Mucosa of descending colon (tissue), 3 donors: ENCODE measurements at regions not wholly inside any gene's neighbourhood (a gene's known extent, or its start where the extent isn't known, plus 50 kb on each side); places are given as distances from the start of the nearest gene placed in this dataset.
"Not testable (repeated sequence)": the region's sequence is repeated elsewhere in the genome, so short reads cannot be mapped to it uniquely, and the experiment has no call there.

Experiments used
- ATAC-seq: fragments of 200-7000 bp; cut with Tn5 transposase; one replicate; pipeline ENCODE4 v1.9.1; 2020; ENCODE audit warnings: mild to moderate bottlenecking, moderate library complexity
- DNase-seq, 3 donors: peaks; one replicate each; pipeline ENCODE4 v3.0.0-alpha.2; 2020
- H3K36me3 ChIP-seq: fragments of 200-600 bp; one replicate; pipeline ENCODE4 v1.8.0; 2021; ENCODE audit warnings: low read depth, mild to moderate bottlenecking
- H3K4me1 ChIP-seq: fragments of 200-600 bp; one replicate; pipeline ENCODE4 v1.8.0; 2021; ENCODE audit warnings: low read depth, mild to moderate bottlenecking
- H3K4me3 ChIP-seq: fragments of 200-600 bp; one replicate; pipeline ENCODE4 v1.8.0; 2021; ENCODE audit warnings: mild to moderate bottlenecking
- H3K9me3 ChIP-seq: fragments of 200-600 bp; one replicate; pipeline ENCODE4 v1.8.0; 2021; ENCODE audit warnings: mild to moderate bottlenecking
- intact Hi-C, 2 donors: fragments of 100-400 bp; cut with DNase I in 1 of 2; cut with micrococcal nuclease in 1 of 2; formaldehyde crosslinking; loops; one replicate each; pipeline versions ENCODE4 v1.11.0 to v1.11.1; 2022; cut with DNase I, micrococcal nuclease
- donor health status: DM: no; HTN: no; CAD: no; lungs with moderate emphysema.
- donor health status: DM: no; HTN: no; CAD: no.
- donor health status: DM: no; HTN: yes; CAD: no.

DNA sequence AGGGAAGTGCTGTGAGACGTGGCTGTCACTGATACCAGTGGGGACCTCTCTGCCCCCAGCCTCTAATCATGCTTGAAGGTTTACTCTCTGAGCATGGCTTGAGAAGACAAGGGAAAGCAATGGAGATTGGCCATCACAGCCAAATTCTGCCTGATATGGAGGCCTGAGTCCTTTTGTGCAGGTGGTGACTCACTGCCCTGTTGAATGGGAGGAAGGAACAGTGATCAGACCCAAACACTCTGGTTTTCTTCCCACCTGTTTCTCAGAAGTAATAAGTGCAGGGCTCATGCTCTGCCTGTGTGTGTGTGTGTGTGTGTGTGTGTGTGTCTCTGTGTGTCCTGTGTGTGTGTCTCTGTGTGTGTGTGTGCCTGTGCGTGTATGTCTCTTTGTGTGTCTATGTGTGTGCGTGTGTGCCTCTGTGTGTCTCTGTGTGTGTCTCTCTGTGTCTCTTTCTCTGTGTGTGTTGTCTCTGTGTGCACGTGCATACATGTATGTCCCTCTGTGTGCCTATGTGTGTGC is 240.6 kb upstream of the PLGLB1 start:
- H3K9me3 ChIP-seq, H3K36me3 ChIP-seq, H3K4me1 ChIP-seq, DNase-seq, H3K4me3 ChIP-seq, ATAC-seq, intact Hi-C loops: not testable (repeated sequence)

DNA sequence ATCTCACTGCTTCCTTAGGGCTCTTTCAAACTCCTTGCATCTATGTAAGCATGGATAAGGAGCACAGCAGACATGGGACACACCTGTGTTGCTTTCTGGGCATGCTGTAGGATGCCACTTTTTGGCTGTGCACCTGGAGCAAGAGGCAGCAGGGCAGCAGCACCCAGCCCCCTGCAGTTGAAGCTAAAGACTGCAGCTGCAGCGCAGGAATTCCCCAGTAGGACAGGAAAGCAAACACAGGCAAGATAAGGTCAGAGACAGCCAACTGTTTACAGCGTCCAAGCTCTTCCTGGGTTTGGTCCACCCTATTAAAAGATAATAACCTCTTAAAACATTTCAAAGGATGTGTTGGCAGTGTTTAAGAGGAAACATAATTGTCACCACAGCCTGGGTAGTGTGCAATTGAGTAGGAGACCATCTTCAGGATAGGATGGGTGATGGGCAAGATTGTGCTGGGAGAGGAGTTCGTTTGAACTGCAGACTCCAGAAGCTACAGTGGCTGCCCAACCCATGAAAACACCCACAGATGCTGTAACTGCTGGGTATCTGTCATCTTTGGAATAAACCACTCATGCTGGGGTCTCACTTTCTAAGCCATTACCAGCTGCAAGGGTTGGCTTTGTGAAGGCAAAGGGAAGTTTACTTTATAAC is 242.3 kb upstream of the PLGLB1 start:
- intact Hi-C loops, H3K36me3 ChIP-seq, H3K4me3 ChIP-seq, H3K9me3 ChIP-seq, H3K4me1 ChIP-seq, DNase-seq: not testable (repeated sequence)
- ATAC-seq: peak; percentile 74

DNA sequence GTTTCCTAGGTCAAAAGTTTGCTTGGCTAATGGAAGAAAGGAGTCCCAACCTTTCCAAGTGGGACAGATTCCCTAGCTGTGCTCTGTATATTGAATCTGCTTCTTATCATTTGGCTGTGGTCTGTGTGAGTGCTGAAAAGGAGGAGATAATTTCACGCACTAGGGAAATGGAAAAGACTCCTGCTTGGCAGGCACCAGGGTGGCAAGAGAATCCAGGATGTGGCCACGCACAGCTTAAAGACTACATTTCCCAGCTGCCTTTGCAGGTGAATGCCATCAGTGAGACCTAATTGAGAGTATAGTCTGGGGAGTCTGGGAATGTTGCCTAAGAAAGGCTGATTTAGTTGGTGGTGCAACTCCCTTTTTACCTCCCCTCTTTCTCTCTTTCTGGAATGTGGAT is 253.5 kb upstream of the PLGLB1 start:
- H3K4me3 ChIP-seq, intact Hi-C loops, ATAC-seq, DNase-seq, H3K4me1 ChIP-seq, H3K36me3 ChIP-seq, H3K9me3 ChIP-seq: not testable (repeated sequence)

DNA sequence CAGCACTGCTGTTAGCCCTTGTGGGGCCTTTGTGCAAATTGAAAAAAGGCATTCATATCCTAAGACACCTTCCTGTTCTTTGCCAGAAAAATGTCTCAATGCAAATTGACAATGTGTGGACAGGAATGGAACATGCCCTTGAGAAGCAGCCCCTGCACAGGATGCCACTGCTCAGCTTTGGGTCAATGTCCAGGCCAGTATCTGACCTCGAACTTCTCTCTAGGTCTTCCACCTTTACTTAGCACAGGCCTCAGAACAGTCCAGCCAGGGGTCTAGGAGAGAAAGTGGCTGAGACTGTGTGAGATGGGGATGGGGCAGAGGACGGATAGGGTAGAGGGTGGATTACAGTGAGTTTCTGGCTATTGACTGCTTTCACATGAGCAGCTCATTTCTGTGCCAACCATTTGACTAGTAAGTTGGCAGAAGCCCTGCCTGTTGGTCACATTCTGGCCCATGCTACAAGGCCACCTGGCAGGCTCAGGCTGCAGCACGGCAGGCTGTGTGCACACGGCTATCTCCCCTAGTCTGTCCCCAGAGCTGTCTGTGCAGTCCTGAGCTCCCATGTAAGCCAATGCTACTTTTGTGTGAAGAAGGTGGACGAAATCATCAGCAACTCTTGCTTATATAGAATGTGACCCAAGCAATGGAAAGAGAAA is 254.5 kb upstream of the PLGLB1 start:
- H3K9me3 ChIP-seq, H3K4me3 ChIP-seq, H3K4me1 ChIP-seq, DNase-seq, H3K36me3 ChIP-seq, intact Hi-C loops, ATAC-seq: not testable (repeated sequence)

DNA sequence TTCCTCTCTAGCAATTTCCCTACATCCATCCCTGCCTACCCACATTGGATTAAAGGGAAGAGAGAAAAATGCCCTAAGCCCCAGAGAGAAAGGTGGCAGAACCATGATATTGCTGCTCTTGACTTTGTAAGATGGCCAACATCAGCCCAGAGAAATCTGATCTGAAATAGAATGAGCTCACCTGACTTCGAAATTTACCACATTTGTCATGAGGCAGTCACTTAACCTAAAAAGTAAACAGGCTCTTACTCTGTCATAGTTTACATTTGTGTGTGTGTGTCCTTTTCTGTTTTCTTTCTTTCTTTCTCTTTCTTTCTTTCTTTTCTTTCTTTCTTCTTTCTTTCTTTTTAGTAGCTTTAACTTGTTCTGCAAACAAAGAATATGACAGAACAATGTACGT is 255.0 kb upstream of the PLGLB1 start:
- H3K36me3 ChIP-seq, H3K9me3 ChIP-seq, H3K4me1 ChIP-seq, H3K4me3 ChIP-seq, intact Hi-C loops, ATAC-seq, DNase-seq: not testable (repeated sequence)

DNA sequence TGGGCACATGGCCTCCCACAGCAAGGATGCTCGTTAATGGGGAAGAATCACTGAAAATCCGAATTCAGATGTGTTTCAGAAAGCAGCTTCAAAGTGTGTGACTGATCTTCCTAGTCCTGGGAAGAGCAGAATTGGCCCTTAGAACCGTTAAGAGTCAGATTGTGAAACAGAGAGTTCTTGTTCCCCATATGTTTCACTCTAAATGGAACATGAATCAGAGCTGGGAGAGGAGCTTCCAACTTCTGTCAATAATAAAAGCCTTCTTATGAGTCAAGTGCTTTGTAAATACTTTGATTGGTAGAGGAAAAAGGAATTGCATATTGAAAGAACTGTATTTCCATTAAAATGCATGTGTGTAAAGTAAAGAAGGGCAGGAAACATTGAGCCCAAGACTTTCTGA is 256.1 kb upstream of the PLGLB1 start:
- DNase-seq, ATAC-seq, intact Hi-C loops, H3K4me3 ChIP-seq, H3K36me3 ChIP-seq, H3K9me3 ChIP-seq, H3K4me1 ChIP-seq: not testable (repeated sequence)

DNA sequence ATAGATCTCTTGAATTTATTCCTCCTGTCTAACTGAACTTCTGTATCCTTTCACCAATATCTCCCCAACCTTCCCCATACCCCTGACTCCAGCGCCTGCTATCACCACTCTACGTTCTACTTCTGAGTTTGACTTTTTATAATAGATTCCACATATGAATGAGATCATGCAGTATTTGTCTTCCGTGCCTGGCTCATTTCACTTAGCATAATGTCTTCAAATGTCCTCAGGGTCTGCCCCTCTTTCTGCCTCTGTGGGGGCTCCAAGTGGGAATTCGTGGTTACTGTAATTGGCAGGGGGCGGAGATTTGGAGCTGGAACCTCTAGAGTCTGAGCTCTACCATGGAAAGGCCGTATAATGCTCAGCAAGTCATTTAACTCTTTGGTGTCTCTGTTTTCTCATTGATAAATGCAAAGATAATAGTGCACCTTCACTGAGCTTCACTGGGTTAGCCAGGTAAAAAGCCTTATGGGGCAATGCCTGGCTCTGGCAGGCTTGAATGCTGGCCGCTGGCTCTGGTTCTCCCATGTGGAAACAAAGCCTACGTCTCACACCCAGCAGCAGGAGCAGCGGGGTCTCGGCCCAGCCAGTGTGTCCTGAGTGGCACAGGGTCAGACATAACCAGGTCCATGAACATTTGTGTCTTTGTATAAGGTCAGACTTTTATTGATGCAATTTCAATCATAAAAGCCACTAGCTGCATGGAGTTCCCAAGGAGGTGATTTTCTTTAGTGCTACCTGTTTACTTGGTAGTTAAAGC is 259.1 kb upstream of the PLGLB1 start:
- ATAC-seq: peak; percentile 31
- H3K9me3 ChIP-seq, H3K4me1 ChIP-seq, H3K4me3 ChIP-seq, intact Hi-C loops, H3K36me3 ChIP-seq, DNase-seq: not testable (repeated sequence)

DNA sequence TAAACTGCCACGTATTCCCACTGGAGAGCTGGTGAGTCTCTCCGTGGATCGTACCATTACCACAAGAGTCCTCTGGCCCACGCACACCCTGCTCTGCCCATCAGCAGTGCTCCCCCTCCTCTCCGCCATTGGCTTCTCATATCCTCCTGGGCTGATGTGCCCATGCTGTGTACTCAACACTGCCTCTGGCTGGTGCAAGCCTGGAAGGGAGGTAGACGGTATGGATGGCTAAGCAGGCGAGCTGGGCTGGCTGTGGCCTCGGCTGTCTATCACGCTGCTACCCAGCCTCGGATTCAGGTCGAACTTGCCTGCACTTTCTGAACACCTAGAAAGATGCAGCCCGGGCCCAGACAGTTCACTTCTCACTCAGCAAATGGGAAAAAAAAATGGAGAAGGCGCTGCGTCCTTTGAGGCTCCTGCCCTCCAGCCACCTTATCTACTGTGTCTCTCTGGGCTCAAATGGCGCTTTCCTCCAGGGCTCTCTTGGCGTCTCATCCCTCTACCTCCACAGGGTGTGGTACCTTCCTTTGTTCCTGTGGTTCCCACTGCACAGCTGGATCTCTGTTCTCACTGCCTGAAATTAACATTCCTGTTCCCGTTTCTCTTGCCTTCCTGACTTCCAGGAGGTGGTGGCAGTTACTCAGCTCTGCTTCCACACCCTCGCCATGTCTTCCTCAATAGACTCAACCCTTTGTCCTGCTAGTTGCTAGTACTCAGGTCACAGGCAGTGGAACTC is 262.3 kb upstream of the PLGLB1 start:
- ATAC-seq, H3K4me1 ChIP-seq, DNase-seq, H3K9me3 ChIP-seq, intact Hi-C loops, H3K4me3 ChIP-seq, H3K36me3 ChIP-seq: not testable (repeated sequence)

DNA sequence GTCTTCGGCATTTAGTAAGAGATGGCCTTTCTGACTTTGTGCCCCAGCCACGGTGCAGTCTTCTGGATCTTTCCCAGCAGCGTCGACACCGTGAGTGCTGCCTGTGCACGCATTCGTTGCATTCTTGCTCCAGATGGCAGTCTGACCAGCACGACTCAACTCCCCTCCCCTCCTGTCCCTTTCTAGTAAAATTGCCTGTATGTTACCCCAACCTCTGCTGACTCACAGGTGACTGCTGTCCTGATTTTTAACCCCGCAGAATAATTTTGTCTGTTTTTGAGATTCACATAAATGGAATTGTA is 262.8 kb upstream of the PLGLB1 start:
- ATAC-seq, H3K36me3 ChIP-seq, H3K9me3 ChIP-seq, H3K4me1 ChIP-seq, intact Hi-C loops, H3K4me3 ChIP-seq, DNase-seq: not testable (repeated sequence)

DNA sequence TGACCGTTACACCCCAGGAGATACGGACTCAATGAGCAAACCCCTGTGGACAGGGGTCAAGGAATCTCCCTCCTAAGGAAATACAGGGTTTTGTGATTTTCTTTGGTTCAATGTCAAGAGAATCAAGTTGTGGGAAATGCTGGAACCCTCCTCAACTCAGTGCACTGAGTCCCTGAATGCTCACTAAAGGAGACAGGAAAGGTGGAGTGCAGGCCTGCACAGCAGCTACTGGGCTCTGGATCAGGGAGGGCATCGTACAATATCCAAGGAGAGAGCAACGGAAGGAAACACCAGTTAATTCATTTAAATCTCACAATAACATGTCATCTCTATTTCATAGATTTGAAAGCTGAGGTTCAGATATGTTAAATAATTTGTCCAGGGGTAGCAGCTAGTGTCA is 263.5 kb upstream of the PLGLB1 start:
- intact Hi-C loops, DNase-seq, H3K4me1 ChIP-seq, H3K4me3 ChIP-seq, H3K9me3 ChIP-seq, H3K36me3 ChIP-seq, ATAC-seq: not testable (repeated sequence)

DNA sequence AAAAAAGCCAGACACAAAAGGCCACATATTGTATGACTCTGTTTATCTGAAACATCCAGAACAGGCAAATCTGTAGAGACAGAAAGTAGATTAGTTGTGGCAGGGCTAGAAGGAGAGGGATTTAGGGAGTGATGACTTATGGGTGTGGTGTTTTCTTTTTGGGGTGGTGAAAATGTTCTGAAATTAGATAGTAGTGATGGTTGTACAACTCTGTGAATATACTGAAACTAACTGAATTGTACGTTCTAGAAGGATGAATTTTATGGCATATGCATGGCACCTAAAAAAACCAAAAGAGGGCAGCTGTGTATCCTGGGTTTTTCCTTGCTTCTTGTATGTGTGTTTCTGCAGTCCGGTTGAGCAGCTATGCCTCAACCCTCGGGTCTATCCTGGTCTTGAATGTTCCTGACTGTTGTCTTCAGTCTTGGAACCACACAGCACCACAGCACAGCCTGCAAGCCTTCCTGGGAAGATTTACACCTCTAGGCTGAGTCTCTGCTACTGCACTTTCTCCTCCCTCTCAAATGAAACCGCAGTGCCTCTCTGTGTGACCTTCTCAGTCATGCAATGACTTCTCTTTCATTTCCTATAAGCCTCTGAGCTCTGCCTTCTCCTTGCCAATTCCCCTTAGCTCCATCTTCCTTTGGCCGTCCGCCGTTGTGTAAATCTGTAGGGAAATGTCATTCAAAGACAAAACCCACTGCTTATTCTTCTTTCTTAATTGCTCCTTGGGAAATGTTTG is 269.1 kb upstream of the PLGLB1 start:
- DNase-seq, intact Hi-C loops, H3K4me3 ChIP-seq, H3K9me3 ChIP-seq, H3K4me1 ChIP-seq, H3K36me3 ChIP-seq: not testable (repeated sequence)
- ATAC-seq: peak; percentile 57

DNA sequence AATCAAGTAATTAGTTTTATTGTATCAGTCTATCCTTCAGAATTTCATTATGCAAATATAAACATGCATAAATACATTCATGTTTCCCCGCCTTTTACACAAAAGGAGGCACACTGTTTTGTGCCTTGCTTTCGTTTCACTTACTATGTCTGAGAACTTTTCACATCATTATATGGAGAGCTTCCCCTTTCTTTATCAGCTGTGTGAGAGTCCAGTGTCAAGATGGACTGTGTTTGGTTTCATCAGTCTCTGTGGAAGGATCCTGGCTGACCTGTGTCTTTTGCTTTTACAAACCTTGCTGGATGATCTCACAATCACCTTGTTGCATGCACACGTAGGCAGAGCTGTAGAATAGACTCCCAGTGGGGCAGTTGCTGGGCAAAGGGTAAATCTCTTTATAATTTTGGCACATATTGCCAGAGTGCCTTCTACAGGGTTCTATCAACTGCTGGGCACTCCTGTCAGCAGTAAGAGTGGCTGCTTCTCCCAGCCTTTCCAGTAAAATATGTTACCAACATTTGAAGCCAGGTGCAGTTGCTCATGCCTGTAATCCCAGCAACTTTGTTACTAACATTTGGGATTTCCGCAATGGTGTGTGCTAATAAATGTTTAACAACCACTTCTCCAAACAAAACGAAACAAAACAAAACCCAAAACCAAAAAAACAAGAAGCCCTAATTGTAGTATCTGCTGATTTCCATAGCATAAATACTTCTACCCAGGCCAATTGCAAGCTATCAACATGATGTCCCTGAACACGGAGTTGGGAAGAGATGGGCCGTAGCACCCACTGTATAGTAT is 270.0 kb upstream of the PLGLB1 start:
- intact Hi-C loops, H3K4me3 ChIP-seq, H3K36me3 ChIP-seq, H3K9me3 ChIP-seq, H3K4me1 ChIP-seq, DNase-seq: not testable (repeated sequence)
- peak; percentile 46 for ATAC-seq
